AG09319 (cell line): ENCODE measurements at regions not wholly inside any gene's neighbourhood (a gene's known extent, or its start where the extent isn't known, plus 50 kb on each side); places are given as distances from the start of the nearest gene placed in this dataset.

Experiments
- DNase-seq: peaks from one replicate; pipeline ENCODE4 v3.0.0-alpha.2; 2010; ENCODE audit warnings: low read depth; ENCODE audit errors: extremely low read depth
- TF ChIP-seq, protein P1 (sequence below): IDR thresholded peaks from 2 replicates; pipeline ENCODE4 v1.5.1; 2011; ENCODE audit warnings: low read depth, mild to moderate bottlenecking, inconsistent platforms, low read length, moderate library complexity

- TF ChIP-seq, protein P1, sequence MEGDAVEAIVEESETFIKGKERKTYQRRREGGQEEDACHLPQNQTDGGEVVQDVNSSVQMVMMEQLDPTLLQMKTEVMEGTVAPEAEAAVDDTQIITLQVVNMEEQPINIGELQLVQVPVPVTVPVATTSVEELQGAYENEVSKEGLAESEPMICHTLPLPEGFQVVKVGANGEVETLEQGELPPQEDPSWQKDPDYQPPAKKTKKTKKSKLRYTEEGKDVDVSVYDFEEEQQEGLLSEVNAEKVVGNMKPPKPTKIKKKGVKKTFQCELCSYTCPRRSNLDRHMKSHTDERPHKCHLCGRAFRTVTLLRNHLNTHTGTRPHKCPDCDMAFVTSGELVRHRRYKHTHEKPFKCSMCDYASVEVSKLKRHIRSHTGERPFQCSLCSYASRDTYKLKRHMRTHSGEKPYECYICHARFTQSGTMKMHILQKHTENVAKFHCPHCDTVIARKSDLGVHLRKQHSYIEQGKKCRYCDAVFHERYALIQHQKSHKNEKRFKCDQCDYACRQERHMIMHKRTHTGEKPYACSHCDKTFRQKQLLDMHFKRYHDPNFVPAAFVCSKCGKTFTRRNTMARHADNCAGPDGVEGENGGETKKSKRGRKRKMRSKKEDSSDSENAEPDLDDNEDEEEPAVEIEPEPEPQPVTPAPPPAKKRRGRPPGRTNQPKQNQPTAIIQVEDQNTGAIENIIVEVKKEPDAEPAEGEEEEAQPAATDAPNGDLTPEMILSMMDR: no peak
- DNase-seq: no peak
Observed at GRCh38 chr9:12958279-12958678, 183.5 kb downstream of the LURAP1L start.

GRCh38 chr9:12958708-12959107 is 183.9 kb downstream of the LURAP1L start:
- DNase-seq: no peak
- TF ChIP-seq, protein P1: no peak

DNA sequence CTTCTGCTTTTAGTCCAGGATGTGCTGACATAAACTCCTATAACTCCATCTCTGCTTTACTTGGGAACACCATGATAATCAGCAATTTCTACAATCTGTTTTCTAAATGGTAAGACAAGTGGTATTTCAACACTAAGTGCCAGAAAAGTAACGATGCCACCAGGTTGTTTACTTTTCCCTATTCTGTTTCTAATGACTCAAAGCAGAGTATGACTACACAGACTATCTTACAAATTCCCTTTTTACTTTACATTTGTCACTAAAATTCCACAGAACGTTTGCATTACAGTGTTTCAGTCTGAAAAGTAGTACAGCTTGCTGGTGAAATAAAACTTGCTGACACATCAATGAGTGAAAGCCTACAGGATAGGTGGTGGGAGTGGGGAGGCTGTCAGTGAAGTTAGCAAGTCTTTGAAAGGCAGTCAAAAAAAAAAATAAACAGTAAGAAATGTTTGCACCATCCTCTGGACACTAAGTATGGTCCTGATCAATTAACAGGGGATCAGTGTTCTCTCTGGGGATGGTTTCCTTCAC is 186.5 kb downstream of the LURAP1L start:
- no peak for DNase-seq
- TF ChIP-seq, protein P1: no peak

- TF ChIP-seq, protein P1: no peak
- DNase-seq: no peak
Observed at GRCh38 chr9:12963537-12963936, 188.7 kb downstream of the LURAP1L start.

DNA sequence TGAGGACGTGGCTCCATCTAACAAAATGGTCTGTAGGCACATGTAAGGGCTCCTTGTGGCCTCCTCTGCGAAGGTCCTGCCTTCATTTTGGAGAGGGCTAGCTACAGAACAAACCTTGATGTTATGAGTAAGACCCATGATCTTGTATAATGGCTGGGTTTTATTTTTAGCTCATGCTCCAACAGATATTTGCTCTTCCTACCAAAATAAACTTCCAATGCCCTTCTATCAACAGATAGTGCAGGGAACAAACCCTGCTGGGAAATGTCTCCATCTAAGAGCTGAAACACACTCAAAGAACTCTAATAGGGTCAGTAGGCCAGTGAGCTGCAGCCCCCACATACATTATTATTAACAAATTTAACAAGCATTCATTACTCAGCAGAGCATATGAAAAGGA is 189.5 kb downstream of the LURAP1L start:
- DNase-seq: no peak
- TF ChIP-seq, protein P1: no peak

- no peak for DNase-seq
- TF ChIP-seq, protein P1: no peak
Observed at GRCh38 chr9:12965303-12965702, 190.5 kb downstream of the LURAP1L start.

GRCh38 chr9:12968093-12968492 is 193.3 kb downstream of the LURAP1L start:
- TF ChIP-seq, protein P1: no peak
- DNase-seq: no peak
